Head of caudate nucleus (tissue), 42 donors: ENCODE measurements at regions not wholly inside any gene's neighbourhood (a gene's known extent, or its start where the extent isn't known, plus 50 kb on each side); places are given as distances from the start of the nearest gene placed in this dataset.
"Not testable (repeated sequence)": the region's sequence is repeated elsewhere in the genome, so short reads cannot be mapped to it uniquely, and the experiment has no call there.

ENCODE experiments used
- DNase-seq, 42 donors: peaks; one replicate each; pipeline versions ENCODE4 v3.0.0 to v3.0.0-alpha.2; 2020 to 2021; ENCODE audit warnings: mixed read lengths in 7 of 42
- intact Hi-C: fragments of 100-400 bp; cut with DNase I; formaldehyde crosslinking; loops from one replicate; pipeline ENCODE4 v1.15.0; 2022

GRCh38 chrX:8105531-8105930 lies 65.5 kb downstream of the VCX2 start:
- no peak for DNase-seq
- intact Hi-C loops: no loop called here

- intact Hi-C loops: no loop called here
These were observed 67.4 kb downstream of the VCX2 start for GRCh38 chrX:8103655-8104054.

GRCh38 chrX:8091510-8091909 lies 79.6 kb downstream of the VCX2 start:
- no peak for DNase-seq
- intact Hi-C loops: no loop called here

More at GRCh38 chrX:8103655-8104054, 67.4 kb downstream of the VCX2 start:
- DNase-seq: no peak

GRCh38 chrX:8090906-8091305 lies 80.2 kb downstream of the VCX2 start:
- no peak for DNase-seq
- intact Hi-C loops: no loop called here

GRCh38 chrX:8090482-8090881 lies 80.6 kb downstream of the VCX2 start:
- intact Hi-C loops: no loop called here
- DNase-seq: no peak

- intact Hi-C loops: no loop called here
- no peak for DNase-seq
These were observed 81.9 kb downstream of the VCX2 start for GRCh38 chrX:8089141-8089540.

GRCh38 chrX:8084006-8084405 lies 87.1 kb downstream of the VCX2 start:
- peak in 12 of 42 donors; percentile 1 to 39 (median 18) for DNase-seq
- intact Hi-C loops: no loop called here

- DNase-seq: no peak
- intact Hi-C loops: no loop called here
These were observed 87.8 kb downstream of the VCX2 start for GRCh38 chrX:8083286-8083685.

- intact Hi-C loops: no loop called here
These were observed 95.4 kb downstream of the VCX2 start for GRCh38 chrX:8075636-8076035.

GRCh38 chrX:8067754-8068462 lies 103.2 kb downstream of the VCX2 start:
- intact Hi-C loops: no loop called here
- DNase-seq: no peak

More at GRCh38 chrX:8075636-8076035, 95.4 kb downstream of the VCX2 start:
- DNase-seq: no peak

- no peak for DNase-seq
- intact Hi-C loops: no loop called here
These were observed 118.2 kb downstream of the VCX2 start for GRCh38 chrX:8052909-8053308.

GRCh38 chrX:8049827-8050226 lies 121.2 kb downstream of the VCX2 start:
- intact Hi-C loops: no loop called here
- DNase-seq: no peak

GRCh38 chrX:8048466-8048865 lies 121.3 kb upstream of the PNPLA4 start:
- intact Hi-C loops: no loop called here
- DNase-seq: no peak

- no peak for DNase-seq
These were observed 117.7 kb upstream of the PNPLA4 start for GRCh38 chrX:8044947-8045346.

GRCh38 chrX:8043546-8043945 lies 116.3 kb upstream of the PNPLA4 start:
- no peak for DNase-seq
- intact Hi-C loops: no loop called here

More at GRCh38 chrX:8044947-8045346, 117.7 kb upstream of the PNPLA4 start:
- intact Hi-C loops: no loop called here

- intact Hi-C loops: no loop called here
- DNase-seq: no peak
These were observed 115.9 kb upstream of the PNPLA4 start for GRCh38 chrX:8043121-8043520.

GRCh38 chrX:8042304-8042703 lies 115.1 kb upstream of the PNPLA4 start:
- DNase-seq: no peak
- intact Hi-C loops: no loop called here

- DNase-seq, intact Hi-C loops: not testable (repeated sequence)
These were observed 112.5 kb upstream of the PNPLA4 start for GRCh38 chrX:8039711-8040110.

- intact Hi-C loops: no loop called here
- DNase-seq: no peak
These were observed 110.6 kb upstream of the PNPLA4 start for GRCh38 chrX:8037593-8038348.

- intact Hi-C loops: no loop called here
- DNase-seq: no peak
These were observed 109.7 kb upstream of the PNPLA4 start for GRCh38 chrX:8036914-8037313.

GRCh38 chrX:8034058-8034457 lies 106.8 kb upstream of the PNPLA4 start:
- intact Hi-C loops: no loop called here
- no peak for DNase-seq
